22Rv1 (cell line): ENCODE measurements at regions not wholly inside any gene's neighbourhood (a gene's known extent, or its start where the extent isn't known, plus 50 kb on each side); places are given as distances from the start of the nearest gene placed in this dataset.

Source experiments
- CTCF ChIP-seq: fragments of 450-650 bp; IDR thresholded peaks from 2 replicates; pipeline ENCODE4 v1.5.1; 2017; ENCODE audit warnings: mild to moderate bottlenecking
- ZFX ChIP-seq: fragments of 450-650 bp; IDR thresholded peaks from 2 replicates; pipeline ENCODE4 v1.6.1; 2017; ENCODE audit warnings: antibody characterized with exemption, borderline replicate concordance

- TF ChIP-seq CTCF (no peak), ZFX (no peak)
Measured at GRCh38 chr6:56789342-56789741, 146.7 kb upstream of the DST start.
